Hepatocyte (in vitro differentiated cells): ENCODE measurements at regions not wholly inside any gene's neighbourhood (a gene's known extent, or its start where the extent isn't known, plus 50 kb on each side); places are given as distances from the start of the nearest gene placed in this dataset.
"Not testable (repeated sequence)": the region's sequence is repeated elsewhere in the genome, so short reads cannot be mapped to it uniquely, and the experiment has no call there.

Experiments used
- CTCF ChIP-seq: fragments of 200-600 bp; sonication (generic); IDR thresholded peaks from 2 replicates; pipeline ENCODE4 v1.5.1; 2016; ENCODE audit warnings: antibody characterized with exemption, mild to moderate bottlenecking; ENCODE audit not compliant: poor library complexity
- EZH2phosphoT487 ChIP-seq: fragments of 200-600 bp; sonication (generic); IDR thresholded peaks from one replicate; pipeline ENCODE4 v1.6.1; 2018; ENCODE audit warnings: antibody characterized with exemption, mild to moderate bottlenecking, low read depth, moderate library complexity; ENCODE audit not compliant: unreplicated experiment, severe bottlenecking

DNA sequence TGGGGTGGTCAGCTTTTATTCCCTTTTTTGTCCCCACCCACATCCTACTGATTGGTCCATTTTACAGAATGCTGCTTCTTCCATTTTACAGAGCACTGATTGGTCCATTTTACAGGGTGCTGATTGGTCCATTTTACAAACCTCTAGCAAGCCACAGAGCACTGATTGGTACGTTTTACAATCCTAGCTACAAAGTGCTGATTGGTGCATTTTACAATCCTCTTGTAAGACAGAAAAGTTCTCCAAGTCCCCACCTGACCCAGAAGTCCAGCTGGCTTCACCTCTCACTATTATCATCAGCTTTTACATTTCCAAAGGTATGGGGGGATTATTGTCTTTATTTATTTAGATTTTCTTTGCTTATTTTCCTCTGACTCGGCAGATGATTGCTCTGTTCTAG, 390.4 kb upstream of the STXBP6 start:
- not testable (repeated sequence) for TF ChIP-seq CTCF, EZH2phosphoT487
